ENCODE measurements at regions not wholly inside any gene's neighbourhood (a gene's known extent, or its start where the extent isn't known, plus 50 kb on each side); places are given as distances from the start of the nearest gene placed in this dataset.

- Histone ChIP-seq H3K27me3 (ENCODE audit: control insufficient read depth, insufficient read depth, low read length) (no peaks in the 10 kb centered on the region), H3K36me3 (ENCODE audit: control insufficient read depth, insufficient read depth, low read length) (no peaks in the 10 kb centered on the region), H3K4me3 (ENCODE audit: low read depth, low read length) (no peak overlapping the region)
- TF ChIP-seq CTCF (IDR thresholded peaks at IDR 0.05; ENCODE audit: insufficient read depth, low read depth, low read length): no peak
- CTCF ChIA-PET: interaction anchor here (1.3 kb wide), 1 partner anchor 72 kb away, joined by 3 read pairs; no protein-coding TSS in a partner anchor
- DNase-seq (ENCODE audit: low read depth): no peak
- POLR2A ChIA-PET: no interaction called here
These were observed 69.3 kb upstream of the HK2 start for GRCh38 chr2:74764429-74765272.

DNA sequence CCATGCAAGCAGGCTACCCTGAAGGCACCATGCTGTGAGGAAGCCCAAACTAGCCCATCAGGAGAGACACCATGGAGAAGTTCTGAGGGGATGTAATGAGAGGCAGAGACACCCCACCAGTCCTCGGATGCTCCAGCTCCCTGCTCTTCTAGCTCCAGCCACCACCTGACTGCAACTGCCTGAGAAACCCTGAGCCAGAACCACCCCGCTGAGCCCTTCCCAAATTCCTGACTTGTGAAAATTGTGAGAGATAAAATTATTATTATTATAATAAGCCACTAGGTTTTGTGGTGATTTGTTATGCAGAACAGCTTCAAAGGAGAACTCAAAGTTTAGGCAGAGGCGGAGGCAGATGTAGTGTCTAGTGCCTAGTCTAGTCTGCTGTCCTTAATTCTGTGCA, 67.1 kb upstream of the HK2 start:
- no peak for DNase-seq (ENCODE audit: low read depth)
- no peak for TF ChIP-seq CTCF (IDR thresholded peaks at IDR 0.05; ENCODE audit: insufficient read depth, low read depth, low read length)
- POLR2A ChIA-PET: no interaction called here
- Histone ChIP-seq H3K36me3 (ENCODE audit: control insufficient read depth, insufficient read depth, low read length) (no peaks in the 10 kb centered on the region), H3K27me3 (ENCODE audit: control insufficient read depth, insufficient read depth, low read length) (no peaks in the 10 kb centered on the region), H3K4me3 (ENCODE audit: low read depth, low read length) (no peak overlapping the region)
- CTCF ChIA-PET: no interaction called here

- no peaks in the 10 kb centered on the region for H3K27me3 ChIP-seq (ENCODE audit: control insufficient read depth, insufficient read depth, low read length)
- TF ChIP-seq CTCF (IDR thresholded peaks at IDR 0.05; ENCODE audit: insufficient read depth, low read depth, low read length): no peak
- ChIA-PET POLR2A (interaction anchor here (0.6 to 0.8 kb wide), 3 partner anchors 11 to 29 kb away, joined by 3 to 5 read pairs (median 5); no protein-coding TSS in a partner anchor), CTCF (interaction anchor here (1.0 to 1.4 kb wide), 5 partner anchors 11 to 68 kb away, joined by 3 to 7 read pairs (median 4); no protein-coding TSS in a partner anchor)
- H3K4me3 ChIP-seq (ENCODE audit: low read depth, low read length): no peak overlapping the region
- DNase-seq (ENCODE audit: low read depth): no peak
- no peaks in the 10 kb centered on the region for H3K36me3 ChIP-seq (ENCODE audit: control insufficient read depth, insufficient read depth, low read length)
These were observed 66.3 kb upstream of the HK2 start for GRCh38 chr2:74767618-74768017.

DNA sequence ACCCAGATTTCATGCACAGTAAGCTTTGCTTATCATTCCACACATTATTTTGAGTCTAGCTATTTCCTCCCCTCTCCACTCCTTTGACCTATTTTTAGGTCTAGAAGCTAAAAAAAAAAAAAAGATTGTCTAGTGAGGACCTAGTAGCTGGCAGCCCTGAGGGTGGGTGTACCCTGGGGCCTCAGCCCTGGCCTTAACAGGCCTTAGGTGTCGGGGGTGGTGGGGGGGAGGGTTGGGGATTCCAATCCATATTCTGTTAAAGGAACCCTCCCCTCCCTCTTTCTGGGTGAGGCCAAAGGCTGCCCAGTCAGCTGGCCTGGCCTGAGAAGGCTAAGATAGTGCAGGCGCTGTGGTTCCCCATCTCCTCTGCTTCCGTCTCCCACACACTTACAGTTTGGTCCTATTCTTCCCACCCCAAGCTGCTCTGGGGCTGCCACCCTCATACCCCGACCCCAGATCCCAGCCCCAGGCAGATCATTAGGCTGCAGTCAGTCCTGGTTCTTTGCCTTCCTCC, 65.5 kb upstream of the HK2 start:
- ChIA-PET CTCF (interaction anchor here (0.9 to 1.4 kb wide), 6 partner anchors 9 to 77 kb away, joined by 3 to 8 read pairs (median 4); no protein-coding TSS in a partner anchor), POLR2A (interaction anchor here (0.5 to 0.8 kb wide), 3 partner anchors 10 to 27 kb away, joined by 3 to 5 read pairs (median 4); no protein-coding TSS in a partner anchor)
- no peak overlapping the region for H3K4me3 ChIP-seq (ENCODE audit: low read depth, low read length)
- peak; percentile 37 for DNase-seq (ENCODE audit: low read depth)
- no peaks in the 10 kb centered on the region for H3K36me3 ChIP-seq (ENCODE audit: control insufficient read depth, insufficient read depth, low read length)
- no peak for TF ChIP-seq CTCF (IDR thresholded peaks at IDR 0.05; ENCODE audit: insufficient read depth, low read depth, low read length)
- H3K27me3 ChIP-seq (ENCODE audit: control insufficient read depth, insufficient read depth, low read length): no peaks in the 10 kb centered on the region

DNA sequence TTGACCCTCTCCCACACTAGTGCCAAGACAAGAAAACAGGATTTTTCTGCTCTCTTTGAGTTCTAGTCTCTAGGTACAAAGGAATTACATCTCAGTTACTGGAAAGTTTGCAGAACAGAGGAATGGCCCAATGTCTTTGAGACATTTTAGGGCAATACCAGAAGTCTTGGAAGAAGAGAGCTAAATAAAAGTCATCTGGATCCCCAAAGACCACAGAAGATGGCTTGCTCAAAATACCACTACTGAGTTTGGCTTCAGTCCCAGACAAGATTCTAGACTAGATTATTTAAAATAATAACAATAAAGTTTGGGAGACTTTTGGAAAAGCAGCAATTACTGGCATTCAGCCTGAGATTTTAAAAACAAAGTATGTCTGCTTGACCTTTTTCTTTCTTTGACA, 61.9 kb upstream of the HK2 start:
- TF ChIP-seq CTCF (IDR thresholded peaks at IDR 0.05; ENCODE audit: insufficient read depth, low read depth, low read length): no peak
- POLR2A ChIA-PET: no interaction called here
- Histone ChIP-seq H3K4me3 (ENCODE audit: low read depth, low read length) (no peak overlapping the region), H3K27me3 (ENCODE audit: control insufficient read depth, insufficient read depth, low read length) (no peaks in the 10 kb centered on the region), H3K36me3 (ENCODE audit: control insufficient read depth, insufficient read depth, low read length) (no peaks in the 10 kb centered on the region)
- CTCF ChIA-PET: interaction anchor here (1.0 kb wide), 1 partner anchor 13 kb away, joined by 3 read pairs; no protein-coding TSS in a partner anchor
- DNase-seq (ENCODE audit: low read depth): peak; percentile 23

All from BJ (cell line).